OCI-LY3 (cell line): ENCODE measurements at regions not wholly inside any gene's neighbourhood (a gene's known extent, or its start where the extent isn't known, plus 50 kb on each side); places are given as distances from the start of the nearest gene placed in this dataset.

ENCODE experiments used
- H2AFZ ChIP-seq: fragments of 200-600, 300-600 bp; shearing (Covaris generic); 2 replicates; pipeline ENCODE4 v1.6.0; 2014; ENCODE audit warnings: antibody characterized with exemption, low read depth, low read length
- H3K27ac ChIP-seq: fragments of 200-600, 300-600 bp; sonication (generic); 2 replicates; pipeline ENCODE4 v1.5.1; 2014; ENCODE audit warnings: mild to moderate bottlenecking, low read length, moderate library complexity, mixed read lengths
- H3K27me3 ChIP-seq: fragments of 200-600, 300-600 bp; sonication (generic); 2 replicates; pipeline ENCODE4 v1.6.1; 2014; ENCODE audit warnings: low read depth, low read length, mixed read lengths
- H3K36me3 ChIP-seq: fragments of 200-600, 300-600 bp; sonication (generic); replicated peaks from 2 replicates; pipeline ENCODE3; 2014; ENCODE audit warnings: low read depth, low read length, mixed read lengths
- H3K4me1 ChIP-seq: fragments of 300-600, 200-600 bp; sonication (generic); 2 replicates; pipeline ENCODE4 v1.6.1; 2014; ENCODE audit warnings: low read length, mixed read lengths
- H3K4me2 ChIP-seq: fragments of 200-600, 300-600 bp; sonication (generic); 2 replicates; pipeline ENCODE4 v1.6.1; 2014; ENCODE audit warnings: low read length, mixed read lengths
- H3K4me3 ChIP-seq: fragments of 300-600, 200-600 bp; sonication (generic); 2 replicates; pipeline ENCODE4 v1.5.1; 2014; ENCODE audit warnings: antibody characterized with exemption, mild to moderate bottlenecking, low read length, moderate library complexity
- H3K79me2 ChIP-seq: fragments of 300-600, 200-600 bp; shearing (Covaris generic); 2 replicates; pipeline ENCODE4 v1.6.1; 2014; ENCODE audit warnings: mild to moderate bottlenecking, low read length, mixed read lengths
- H3K9ac ChIP-seq: fragments of 300-600, 200-600 bp; shearing (Covaris generic); 2 replicates; pipeline ENCODE4 v1.6.0; 2014; ENCODE audit warnings: mild to moderate bottlenecking, low read length, moderate library complexity
- H3K9me3 ChIP-seq: fragments of 200-600, 300-600 bp; shearing (Covaris generic); 2 replicates; pipeline ENCODE4 v1.6.1; 2014; ENCODE audit warnings: low read length, mixed read lengths; ENCODE audit not compliant: insufficient read depth
- H4K20me1 ChIP-seq: fragments of 200-600, 300-600 bp; sonication (generic); 2 replicates; pipeline ENCODE4 v1.6.1; 2016; ENCODE audit warnings: low read length, mixed read lengths; ENCODE audit not compliant: insufficient read depth
- EZH2phosphoT487 ChIP-seq: fragments of 200-600 bp; shearing (Covaris generic); IDR thresholded peaks from 2 replicates; pipeline ENCODE4 v1.6.1; 2018; ENCODE audit warnings: antibody characterized with exemption, mixed run types, low read depth
- TF ChIP-seq, protein P1 (sequence below): fragments of 200-600, 300-600 bp; sonication (generic); IDR thresholded peaks from 2 replicates; pipeline ENCODE4 v1.5.1; 2014; ENCODE audit warnings: antibody characterized with exemption, low read length, low read depth

DNA sequence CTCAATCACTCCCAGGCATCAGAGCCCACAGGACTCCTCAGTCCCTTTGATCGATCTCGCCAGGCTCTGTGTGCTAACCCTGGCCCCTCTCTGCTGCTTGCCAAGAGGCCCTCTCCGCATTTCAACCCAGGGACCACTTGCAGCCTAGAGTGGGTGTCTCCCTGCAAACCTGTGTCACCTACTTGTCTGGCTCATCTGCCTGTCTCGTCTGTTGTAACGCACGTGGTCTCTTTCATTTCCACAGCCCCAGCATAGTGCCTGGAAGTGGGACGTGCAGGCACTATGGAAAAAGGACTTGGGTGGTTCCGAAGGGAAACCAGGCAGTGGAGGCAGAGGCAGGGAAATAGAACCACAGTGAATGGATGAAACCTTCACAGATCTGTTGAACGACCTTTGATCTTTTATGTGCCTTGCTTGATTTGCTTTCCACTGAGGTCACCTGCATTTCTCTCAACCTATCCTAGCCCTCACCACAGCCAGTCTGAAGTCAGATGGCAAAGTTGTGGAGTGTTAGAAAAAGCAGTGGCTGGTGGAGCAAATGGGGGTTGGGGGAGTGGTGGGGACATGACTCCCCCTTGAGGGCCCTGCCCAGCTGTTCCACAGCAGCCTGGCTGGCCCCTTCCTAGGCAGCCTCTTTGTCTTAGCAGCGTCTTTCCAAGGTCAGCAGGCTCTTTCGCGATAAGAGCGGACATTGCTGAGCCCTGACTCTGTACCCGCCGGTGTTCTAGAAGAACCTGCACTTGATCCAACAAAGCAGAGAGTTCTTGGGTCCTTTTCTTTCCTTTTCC is 55.8 kb upstream of the TAGAP start:
- Histone ChIP-seq H3K4me1 (peaks cover 84% of the 10 kb centered on the region), H3K4me2 (no peak overlapping the region), H3K9ac (no peak overlapping the region; the same call in 1 of the 2 replicates), H3K9me3 (no peaks in the 10 kb centered on the region; the same call in 1 of the 2 replicates), H3K4me3 (no peak overlapping the region), H3K36me3 (no peaks in the 10 kb centered on the region), H2AFZ (no peak overlapping the region), H3K79me2 (no peaks in the 10 kb centered on the region), H3K27me3 (no peaks in the 10 kb centered on the region), H3K27ac (no peak overlapping the region), H4K20me1 (no peaks in the 10 kb centered on the region)
- TF ChIP-seq, protein P1, sequence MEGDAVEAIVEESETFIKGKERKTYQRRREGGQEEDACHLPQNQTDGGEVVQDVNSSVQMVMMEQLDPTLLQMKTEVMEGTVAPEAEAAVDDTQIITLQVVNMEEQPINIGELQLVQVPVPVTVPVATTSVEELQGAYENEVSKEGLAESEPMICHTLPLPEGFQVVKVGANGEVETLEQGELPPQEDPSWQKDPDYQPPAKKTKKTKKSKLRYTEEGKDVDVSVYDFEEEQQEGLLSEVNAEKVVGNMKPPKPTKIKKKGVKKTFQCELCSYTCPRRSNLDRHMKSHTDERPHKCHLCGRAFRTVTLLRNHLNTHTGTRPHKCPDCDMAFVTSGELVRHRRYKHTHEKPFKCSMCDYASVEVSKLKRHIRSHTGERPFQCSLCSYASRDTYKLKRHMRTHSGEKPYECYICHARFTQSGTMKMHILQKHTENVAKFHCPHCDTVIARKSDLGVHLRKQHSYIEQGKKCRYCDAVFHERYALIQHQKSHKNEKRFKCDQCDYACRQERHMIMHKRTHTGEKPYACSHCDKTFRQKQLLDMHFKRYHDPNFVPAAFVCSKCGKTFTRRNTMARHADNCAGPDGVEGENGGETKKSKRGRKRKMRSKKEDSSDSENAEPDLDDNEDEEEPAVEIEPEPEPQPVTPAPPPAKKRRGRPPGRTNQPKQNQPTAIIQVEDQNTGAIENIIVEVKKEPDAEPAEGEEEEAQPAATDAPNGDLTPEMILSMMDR: no peak
- no peak for TF ChIP-seq EZH2phosphoT487

DNA sequence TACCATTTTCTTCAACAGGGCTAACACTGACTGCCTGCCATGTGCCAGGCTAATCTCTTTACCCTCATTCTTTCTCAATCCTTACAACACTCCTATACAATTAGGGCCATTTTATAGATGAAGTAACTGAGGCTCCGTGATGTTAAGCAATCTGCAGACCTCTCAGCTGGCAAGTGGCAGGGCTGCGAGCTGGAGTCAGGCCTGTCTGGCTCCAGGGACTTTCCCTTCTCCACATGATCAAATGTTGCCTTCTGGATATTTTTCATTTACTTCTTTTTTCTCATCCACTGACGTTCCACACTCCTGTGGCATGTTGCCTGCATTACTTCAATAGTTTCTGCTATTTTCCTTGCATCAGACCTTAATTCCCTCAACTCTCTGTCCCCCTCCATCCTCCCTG is 55.2 kb upstream of the TAGAP start:
- Histone ChIP-seq H3K9me3 (no peaks in the 10 kb centered on the region; the same call in 1 of the 2 replicates), H4K20me1 (no peaks in the 10 kb centered on the region), H3K4me3 (no peak overlapping the region), H3K36me3 (no peaks in the 10 kb centered on the region), H2AFZ (no peak overlapping the region), H3K27me3 (no peaks in the 10 kb centered on the region), H3K4me1 (peaks cover 84% of the 10 kb centered on the region), H3K79me2 (no peaks in the 10 kb centered on the region), H3K27ac (no peak overlapping the region), H3K9ac (no peak overlapping the region), H3K4me2 (0 out of 2 replicates have a peak overlapping the region, but pooled peaks have one; percentile 10)
- TF ChIP-seq EZH2phosphoT487: no peak
- TF ChIP-seq, protein P1: no peak

DNA sequence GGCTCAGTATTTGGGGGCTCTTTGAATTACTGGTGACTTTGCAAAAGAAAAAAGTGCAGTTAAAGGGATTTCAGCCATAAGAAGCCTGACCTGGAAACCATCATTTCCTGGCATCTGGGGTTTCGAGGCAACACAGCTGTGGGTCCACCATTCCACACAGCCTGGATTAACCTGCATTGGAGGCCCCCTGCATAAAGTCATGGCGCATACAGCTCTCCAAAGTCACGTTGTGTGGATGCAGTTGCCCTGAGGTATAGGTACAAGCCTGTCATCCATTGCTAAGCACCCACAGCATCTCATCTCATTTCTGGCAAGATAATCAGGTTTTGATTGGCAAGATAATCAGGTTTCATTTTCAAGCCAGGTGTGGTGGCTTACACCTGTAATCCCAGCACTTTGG is 54.5 kb upstream of the TAGAP start:
- H3K27ac ChIP-seq: peak overlapping the region; percentile 90
- H3K27me3 ChIP-seq: no peaks in the 10 kb centered on the region
- peak overlapping the region; percentile 85 for H3K4me2 ChIP-seq
- peak overlapping the region; percentile 47; the same call in 1 of the 2 replicates for H3K4me3 ChIP-seq
- H3K36me3 ChIP-seq: no peaks in the 10 kb centered on the region
- TF ChIP-seq, protein P1: no peak
- no peak for TF ChIP-seq EZH2phosphoT487
- peak overlapping the region; percentile 86; the same call in 1 of the 2 replicates for H2AFZ ChIP-seq
- H3K79me2 ChIP-seq: no peaks in the 10 kb centered on the region
- peaks cover 84% of the 10 kb centered on the region for H3K4me1 ChIP-seq
- no peaks in the 10 kb centered on the region for H4K20me1 ChIP-seq
- peak overlapping the region; percentile 58; the same call in 1 of the 2 replicates for H3K9ac ChIP-seq
- H3K9me3 ChIP-seq: no peaks in the 10 kb centered on the region; the same call in 1 of the 2 replicates

DNA sequence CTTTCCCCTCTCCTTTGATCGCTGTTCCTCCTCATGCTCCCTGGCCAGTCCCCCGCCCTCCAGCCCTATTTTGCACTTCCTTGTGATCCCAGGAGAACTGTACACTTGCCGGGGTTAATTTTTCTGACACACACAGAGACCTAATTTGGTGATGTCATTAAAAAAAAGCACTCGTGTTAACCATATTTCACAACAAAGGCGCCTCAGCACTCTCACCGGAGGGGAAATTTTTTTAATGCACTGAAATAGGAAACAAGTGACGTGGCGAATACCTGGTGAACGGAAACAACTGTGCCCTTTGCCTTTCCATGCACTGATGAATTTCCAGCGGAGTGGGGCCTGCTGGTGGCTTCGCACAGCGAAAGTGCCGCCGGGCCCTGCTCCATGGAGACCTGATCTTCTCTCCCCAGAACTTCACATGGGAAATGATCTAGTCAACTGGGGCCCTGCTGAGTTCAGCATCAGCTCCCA is 53.9 kb upstream of the TAGAP start:
- H3K4me3 ChIP-seq: peak overlapping the region; percentile 47
- peak overlapping the region; percentile 58; the same call in 1 of the 2 replicates for H3K9ac ChIP-seq
- no peaks in the 10 kb centered on the region for H3K79me2 ChIP-seq
- no peaks in the 10 kb centered on the region for H3K36me3 ChIP-seq
- no peak for TF ChIP-seq EZH2phosphoT487
- TF ChIP-seq, protein P1: no peak
- peak overlapping the region; percentile 90 for H3K27ac ChIP-seq
- no peaks in the 10 kb centered on the region for H4K20me1 ChIP-seq
- H2AFZ ChIP-seq: peak overlapping the region; percentile 86
- peaks cover 84% of the 10 kb centered on the region for H3K4me1 ChIP-seq
- H3K27me3 ChIP-seq: no peaks in the 10 kb centered on the region
- peak overlapping the region; percentile 85 for H3K4me2 ChIP-seq
- no peaks in the 10 kb centered on the region for H3K9me3 ChIP-seq
